Pancreas (tissue), 10 donors: ENCODE measurements at regions not wholly inside any gene's neighbourhood (a gene's known extent, or its start where the extent isn't known, plus 50 kb on each side); places are given as distances from the start of the nearest gene placed in this dataset.
"Not testable (repeated sequence)": the region's sequence is repeated elsewhere in the genome, so short reads cannot be mapped to it uniquely, and the experiment has no call there.

Source experiments
- ATAC-seq, 4 donors: fragments of 200-7000 bp; cut with Tn5 transposase; one replicate each; pipeline versions ENCODE4 v1.8.0 to v1.9.1; 2020; ENCODE audit warnings: mild to moderate bottlenecking in 4 of 4, moderate library complexity in 4 of 4
- DNase-seq, 6 donors: peaks; one replicate each; pipeline ENCODE4 v3.0.0-alpha.2; 2020
- FAIRE-seq: peaks from 2 replicates; lab custom pipeline; 2012; peaks lifted over from hg19 to GRCh38; lab: Jason Lieb, UNC
- H3K27ac ChIP-seq, 4 donors: fragments of 200-600 bp; sonication (generic); 1 replicate in 3 of 4; 2 replicates in 1 of 4; pipeline versions ENCODE4 v1.5.0 to v1.8.0; 2020
- H3K27me3 ChIP-seq, 4 donors: fragments of 200-600 bp; one replicate each; pipeline ENCODE4 v1.8.0; 2021
- H3K36me3 ChIP-seq, 3 donors: fragments of 200-600 bp; sonication (generic) in 1 of 3; one replicate each; pipeline versions ENCODE4 v1.5.0 to v1.8.0; 2020 to 2021
- H3K4me1 ChIP-seq, 3 donors: fragments of 200-600 bp; one replicate each; pipeline ENCODE4 v1.8.0; 2021
- H3K4me3 ChIP-seq, 4 donors: fragments of 200-600 bp; sonication (generic) in 2 of 4; one replicate each; pipeline versions ENCODE4 v1.5.0 to v1.8.0; 2020 to 2021
- H3K9me3 ChIP-seq, 4 donors: fragments of 200-600 bp; one replicate each; pipeline ENCODE4 v1.8.0; 2021
- WGBS, 2 donors: extraction: QIAGEN DNeasy Blood & Tissue Kit; methylation state at CpG; one replicate each; pipeline ENCODE4 v1.1.7; 2013; 5-methylcytosine and 5-hydroxymethylcytosine counted together
- intact Hi-C, 3 donors: fragments of 100-400 bp; cut with DNase I; formaldehyde crosslinking; loops; one replicate each; pipeline versions ENCODE4 v1.11.1 to v1.14.2; 2022
- TF ChIP-seq, protein P1 (sequence below), 4 donors: fragments of 200-600 bp; sonication (generic) in 3 of 4; IDR thresholded peaks; one replicate each; pipeline versions ENCODE4 v1.5.0 to v1.8.0; 2021; ENCODE audit warnings: antibody characterized with exemption in 4 of 4
- donor health status: healthy with polysubstance abuse.
- donor health status: DM: no; HTN: no; CAD: no; lungs with moderate emphysema.
- donor health status: DM: no; HTN: no; CAD: no.
- donor health status: control.
- donor health status: control.
- donor health status: Bipolar disorder and iron deficiency.
- donor health status: DM: yes; HTN: yes; CAD: no.
- donor health status: DM: no; HTN: no; CAD: no.
- donor health status: DM: no; HTN: no; CAD: no.
- donor health status: DM: yes; HTN: yes; CAD: no.

DNA sequence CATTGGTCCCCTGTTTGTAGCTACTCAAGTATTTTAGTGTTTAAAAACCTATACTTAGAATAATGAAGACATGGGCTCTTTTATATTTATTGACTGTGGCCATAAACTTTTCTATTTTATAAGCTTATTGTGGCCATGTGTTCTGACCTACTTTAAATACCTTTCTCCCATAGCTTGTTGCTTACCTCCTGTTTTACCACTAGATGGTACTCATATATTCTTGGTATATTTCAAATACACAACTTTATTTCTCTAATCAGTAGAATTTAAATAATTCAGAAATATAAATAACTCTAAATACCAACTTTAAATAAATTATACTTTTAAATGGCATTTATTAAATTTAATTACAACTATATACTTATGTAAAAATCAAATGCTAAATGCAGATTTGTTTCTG lies 498.0 kb downstream of the PRDM9 start:
- FAIRE-seq: peak; percentile 26
- Histone ChIP-seq H3K36me3 (no peaks in the 10 kb centered on the region), H3K27me3 (no peaks in the 10 kb centered on the region), H3K27ac (no peak overlapping the region), H3K9me3 (no peaks in the 10 kb centered on the region), H3K4me1 (no peaks in the 10 kb centered on the region), H3K4me3 (no peak overlapping the region)
- TF ChIP-seq, protein P1, sequence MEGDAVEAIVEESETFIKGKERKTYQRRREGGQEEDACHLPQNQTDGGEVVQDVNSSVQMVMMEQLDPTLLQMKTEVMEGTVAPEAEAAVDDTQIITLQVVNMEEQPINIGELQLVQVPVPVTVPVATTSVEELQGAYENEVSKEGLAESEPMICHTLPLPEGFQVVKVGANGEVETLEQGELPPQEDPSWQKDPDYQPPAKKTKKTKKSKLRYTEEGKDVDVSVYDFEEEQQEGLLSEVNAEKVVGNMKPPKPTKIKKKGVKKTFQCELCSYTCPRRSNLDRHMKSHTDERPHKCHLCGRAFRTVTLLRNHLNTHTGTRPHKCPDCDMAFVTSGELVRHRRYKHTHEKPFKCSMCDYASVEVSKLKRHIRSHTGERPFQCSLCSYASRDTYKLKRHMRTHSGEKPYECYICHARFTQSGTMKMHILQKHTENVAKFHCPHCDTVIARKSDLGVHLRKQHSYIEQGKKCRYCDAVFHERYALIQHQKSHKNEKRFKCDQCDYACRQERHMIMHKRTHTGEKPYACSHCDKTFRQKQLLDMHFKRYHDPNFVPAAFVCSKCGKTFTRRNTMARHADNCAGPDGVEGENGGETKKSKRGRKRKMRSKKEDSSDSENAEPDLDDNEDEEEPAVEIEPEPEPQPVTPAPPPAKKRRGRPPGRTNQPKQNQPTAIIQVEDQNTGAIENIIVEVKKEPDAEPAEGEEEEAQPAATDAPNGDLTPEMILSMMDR (IDR thresholded peaks at IDR 0.05): no peak
- DNase-seq: no peak
- no peak for ATAC-seq
- intact Hi-C loops: no loop called here

DNA sequence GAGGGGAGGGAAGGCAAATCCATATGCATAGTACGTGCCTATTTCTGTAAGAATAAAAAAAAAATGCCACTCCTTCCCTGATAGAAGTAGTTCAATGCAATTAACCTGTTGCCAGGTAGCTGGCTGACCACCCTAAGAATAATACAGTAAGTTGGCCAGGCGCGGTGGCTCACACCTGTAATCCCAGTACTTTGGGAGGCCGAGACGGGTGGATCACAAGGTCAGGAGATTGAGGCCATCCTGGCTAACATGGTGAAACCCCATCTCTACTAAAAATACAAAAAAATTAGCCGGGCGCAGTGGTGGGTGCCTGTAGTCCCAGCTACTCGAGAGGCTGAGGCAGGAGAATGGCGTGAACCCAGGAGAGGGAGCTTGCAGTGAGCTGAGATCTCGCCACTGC lies 510.3 kb downstream of the PRDM9 start:
- not testable (repeated sequence) for FAIRE-seq
- WGBS, 2 donors: 85 to 92% methylated on average over 10 of the region's 10 CpGs

DNA sequence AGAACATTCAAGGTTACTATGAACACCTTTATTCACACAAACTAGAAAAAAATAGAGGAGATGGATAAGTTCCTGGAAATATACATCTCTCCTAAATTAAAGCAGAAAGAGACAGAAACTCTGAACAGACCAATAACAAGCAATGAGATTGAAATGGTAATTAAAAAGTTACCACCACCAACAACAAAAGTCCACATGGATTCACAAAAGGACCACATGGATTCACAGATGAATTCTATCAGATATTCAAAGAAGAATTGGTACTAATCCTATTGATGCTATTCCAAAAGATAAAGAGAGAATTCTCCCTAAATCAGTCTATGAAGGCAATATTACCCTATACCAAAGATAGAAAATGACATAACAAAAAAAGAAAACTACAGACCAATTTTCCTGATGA lies 518.9 kb downstream of the PRDM9 start:
- Histone ChIP-seq H3K27me3 (no peaks in the 10 kb centered on the region), H3K4me3 (no peak overlapping the region), H3K27ac (no peak overlapping the region), H3K9me3 (no peaks in the 10 kb centered on the region), H3K36me3 (no peaks in the 10 kb centered on the region), H3K4me1 (no peaks in the 10 kb centered on the region)
- intact Hi-C loops: no loop called here
- no peak for ATAC-seq
- TF ChIP-seq, protein P1 (IDR thresholded peaks at IDR 0.05): no peak
- no peak for FAIRE-seq
- DNase-seq: no peak

More for the DNA sequence above, 510.3 kb downstream of the PRDM9 start:
- intact Hi-C loops, H3K4me3 ChIP-seq, H3K36me3 ChIP-seq, H3K4me1 ChIP-seq, ATAC-seq, H3K9me3 ChIP-seq, H3K27ac ChIP-seq, DNase-seq, H3K27me3 ChIP-seq: not testable (repeated sequence)

DNA sequence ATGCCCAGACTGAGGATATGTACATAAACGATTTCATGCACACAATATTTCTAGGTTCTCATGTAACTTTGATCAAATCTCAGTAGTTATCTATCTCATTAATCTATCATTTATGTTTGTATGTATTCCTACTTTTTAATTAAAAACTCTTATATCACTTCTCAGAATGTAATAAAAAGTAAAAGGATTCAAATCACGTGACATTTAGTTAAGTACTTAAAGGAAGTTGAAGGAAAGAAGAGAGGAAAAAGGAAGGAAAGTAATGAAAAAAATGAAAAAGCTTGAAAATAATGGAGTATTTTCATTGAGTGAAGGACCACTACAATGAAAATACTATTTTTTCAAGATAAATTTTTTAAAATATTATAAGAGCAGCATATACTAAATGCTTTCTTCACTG lies 535.3 kb downstream of the PRDM9 start:
- intact Hi-C loops: no loop called here
- H3K4me3 ChIP-seq: no peak overlapping the region
- no peak overlapping the region for H3K27ac ChIP-seq
- H3K9me3 ChIP-seq: no peaks in the 10 kb centered on the region
- ATAC-seq: no peak
- FAIRE-seq: no peak
- H3K4me1 ChIP-seq: no peaks in the 10 kb centered on the region
- no peak for DNase-seq
- TF ChIP-seq, protein P1 (IDR thresholded peaks at IDR 0.05): no peak
- WGBS, 2 donors: 56 to 77% methylated on average over 2 of the region's 2 CpGs
- no peaks in the 10 kb centered on the region for H3K27me3 ChIP-seq
- H3K36me3 ChIP-seq: no peaks in the 10 kb centered on the region

DNA sequence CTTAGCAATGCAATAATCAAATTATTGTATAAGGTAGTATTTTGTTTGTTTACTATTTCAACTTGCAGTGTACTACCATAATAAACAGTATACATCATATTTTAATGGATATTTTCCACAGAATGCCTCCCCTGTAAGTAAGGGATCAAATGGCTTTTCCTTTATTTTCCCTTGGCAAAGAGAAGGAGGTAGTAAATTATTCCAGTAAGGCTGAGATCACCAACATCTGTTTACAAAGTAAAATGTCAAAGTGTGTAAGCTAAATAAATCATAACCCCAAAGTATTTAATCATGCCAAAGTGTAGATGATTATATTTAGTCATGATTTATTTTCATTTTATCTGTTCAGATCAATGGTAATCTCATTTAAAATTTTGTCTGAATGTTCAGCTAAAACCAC lies 537.6 kb downstream of the PRDM9 start:
- Histone ChIP-seq H3K4me3 (no peak overlapping the region), H3K9me3 (no peaks in the 10 kb centered on the region), H3K27me3 (no peaks in the 10 kb centered on the region), H3K36me3 (no peaks in the 10 kb centered on the region), H3K27ac (no peak overlapping the region), H3K4me1 (no peaks in the 10 kb centered on the region)
- TF ChIP-seq, protein P1 (IDR thresholded peaks at IDR 0.05): no peak
- FAIRE-seq (no peak), DNase-seq (no peak), ATAC-seq (no peak)
- intact Hi-C loops: no loop called here

DNA sequence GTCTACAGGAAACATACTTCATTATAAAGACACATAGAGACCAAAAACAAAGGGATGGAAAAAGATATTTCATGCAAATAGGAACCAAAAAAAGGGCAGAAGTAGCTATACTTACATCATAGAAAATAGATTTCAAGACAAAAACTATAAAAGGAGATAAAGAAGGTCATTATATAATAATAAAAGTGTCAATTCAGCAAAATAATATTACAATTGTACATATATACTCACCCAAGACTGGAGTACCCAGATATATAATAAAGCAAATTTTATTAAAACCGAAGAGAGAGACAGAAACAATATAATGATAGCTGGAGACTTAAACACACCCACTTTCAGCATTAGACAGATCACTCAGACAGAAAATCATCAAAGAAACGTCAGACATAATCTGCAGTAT lies 546.3 kb downstream of the PRDM9 start:
- Histone ChIP-seq H3K4me1 (no peaks in the 10 kb centered on the region), H3K9me3 (no peaks in the 10 kb centered on the region), H3K4me3 (no peak overlapping the region), H3K27ac (no peak overlapping the region), H3K27me3 (no peaks in the 10 kb centered on the region), H3K36me3 (no peaks in the 10 kb centered on the region)
- DNase-seq (no peak), ATAC-seq (no peak), FAIRE-seq (no peak)
- intact Hi-C loops: no loop called here
- TF ChIP-seq, protein P1 (IDR thresholded peaks at IDR 0.05): no peak
- 60 to 63% methylated on average over 2 of the region's 2 CpGs for WGBS, 2 donors
